ENCODE measurements at regions not wholly inside any gene's neighbourhood (a gene's known extent, or its start where the extent isn't known, plus 50 kb on each side); places are given as distances from the start of the nearest gene placed in this dataset.

DNA sequence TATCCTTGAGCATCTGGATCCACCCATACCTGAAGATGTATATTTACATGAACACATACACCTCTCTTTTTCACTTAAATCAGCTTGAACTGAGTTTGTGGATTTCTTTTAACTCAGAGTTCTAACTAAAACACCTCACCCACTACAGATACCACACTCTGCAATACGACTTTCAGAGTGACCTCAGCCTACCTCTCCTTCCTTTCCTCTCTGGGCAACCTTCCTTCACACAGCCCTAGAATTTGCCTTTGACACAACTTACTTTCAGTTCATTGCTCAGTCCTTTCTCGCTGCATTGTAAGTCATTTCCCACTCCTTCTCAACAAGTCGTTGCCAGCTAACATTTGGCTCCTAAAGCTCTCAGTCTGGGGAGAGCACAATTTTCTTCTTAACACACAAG is 151.9 kb upstream of the IRX3 start:
- no peak overlapping the region for H3K4me3 ChIP-seq (ENCODE audit: low read depth, low read length)
- no peak for DNase-seq (ENCODE audit: low read depth)
- TF ChIP-seq, protein P1, sequence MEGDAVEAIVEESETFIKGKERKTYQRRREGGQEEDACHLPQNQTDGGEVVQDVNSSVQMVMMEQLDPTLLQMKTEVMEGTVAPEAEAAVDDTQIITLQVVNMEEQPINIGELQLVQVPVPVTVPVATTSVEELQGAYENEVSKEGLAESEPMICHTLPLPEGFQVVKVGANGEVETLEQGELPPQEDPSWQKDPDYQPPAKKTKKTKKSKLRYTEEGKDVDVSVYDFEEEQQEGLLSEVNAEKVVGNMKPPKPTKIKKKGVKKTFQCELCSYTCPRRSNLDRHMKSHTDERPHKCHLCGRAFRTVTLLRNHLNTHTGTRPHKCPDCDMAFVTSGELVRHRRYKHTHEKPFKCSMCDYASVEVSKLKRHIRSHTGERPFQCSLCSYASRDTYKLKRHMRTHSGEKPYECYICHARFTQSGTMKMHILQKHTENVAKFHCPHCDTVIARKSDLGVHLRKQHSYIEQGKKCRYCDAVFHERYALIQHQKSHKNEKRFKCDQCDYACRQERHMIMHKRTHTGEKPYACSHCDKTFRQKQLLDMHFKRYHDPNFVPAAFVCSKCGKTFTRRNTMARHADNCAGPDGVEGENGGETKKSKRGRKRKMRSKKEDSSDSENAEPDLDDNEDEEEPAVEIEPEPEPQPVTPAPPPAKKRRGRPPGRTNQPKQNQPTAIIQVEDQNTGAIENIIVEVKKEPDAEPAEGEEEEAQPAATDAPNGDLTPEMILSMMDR (IDR thresholded peaks at IDR 0.05; ENCODE audit: control insufficient read depth, extremely low read depth, insufficient read depth) = no peak

DNA sequence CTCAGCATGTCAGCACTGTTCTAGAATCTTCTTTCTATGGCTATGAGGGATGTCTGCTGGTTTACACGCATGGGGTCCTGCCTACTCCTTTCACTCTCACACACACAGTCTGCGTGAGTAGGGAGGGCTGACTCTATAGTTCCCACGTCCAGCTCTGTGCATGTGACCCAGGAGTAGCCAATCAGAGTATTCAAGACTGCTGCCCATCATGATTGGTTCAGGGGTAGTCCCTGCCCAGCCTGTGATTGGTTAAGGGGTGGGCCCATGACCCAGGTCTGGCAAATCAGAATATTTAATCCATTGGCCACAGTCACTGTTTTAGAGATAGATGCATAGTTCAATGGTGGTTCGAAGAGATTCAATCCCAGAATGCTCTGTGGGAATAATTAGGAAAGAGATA is 151.3 kb upstream of the IRX3 start:
- TF ChIP-seq, protein P1 (IDR thresholded peaks at IDR 0.05; ENCODE audit: control insufficient read depth, extremely low read depth, insufficient read depth) = no peak
- H3K4me3 ChIP-seq (ENCODE audit: low read depth, low read length) = no peak overlapping the region
- no peak for DNase-seq (ENCODE audit: low read depth)

DNA sequence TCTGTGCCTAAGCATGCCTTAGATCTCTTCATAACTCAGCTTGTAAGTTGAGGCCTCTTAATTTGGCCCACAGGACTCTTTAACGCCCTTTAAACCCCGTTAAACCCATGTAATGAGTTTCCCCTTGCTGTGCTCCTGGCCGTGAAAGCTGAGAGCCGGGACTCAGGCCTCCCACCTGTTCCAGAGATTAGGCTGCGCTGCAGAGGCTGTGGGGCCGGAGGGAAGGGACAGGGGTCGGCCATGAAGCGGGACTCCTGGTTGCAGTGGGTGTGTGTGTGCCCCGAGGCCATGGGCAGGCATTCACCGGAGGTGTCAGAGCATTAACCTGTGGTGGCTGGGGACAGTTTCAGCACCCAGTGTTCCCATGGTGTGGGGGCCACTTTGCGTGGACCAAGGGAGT is 150.8 kb upstream of the IRX3 start:
- no peak for DNase-seq (ENCODE audit: low read depth)
- TF ChIP-seq, protein P1 (IDR thresholded peaks at IDR 0.05; ENCODE audit: control insufficient read depth, extremely low read depth, insufficient read depth) = no peak
- no peak overlapping the region for H3K4me3 ChIP-seq (ENCODE audit: low read depth, low read length)

DNA sequence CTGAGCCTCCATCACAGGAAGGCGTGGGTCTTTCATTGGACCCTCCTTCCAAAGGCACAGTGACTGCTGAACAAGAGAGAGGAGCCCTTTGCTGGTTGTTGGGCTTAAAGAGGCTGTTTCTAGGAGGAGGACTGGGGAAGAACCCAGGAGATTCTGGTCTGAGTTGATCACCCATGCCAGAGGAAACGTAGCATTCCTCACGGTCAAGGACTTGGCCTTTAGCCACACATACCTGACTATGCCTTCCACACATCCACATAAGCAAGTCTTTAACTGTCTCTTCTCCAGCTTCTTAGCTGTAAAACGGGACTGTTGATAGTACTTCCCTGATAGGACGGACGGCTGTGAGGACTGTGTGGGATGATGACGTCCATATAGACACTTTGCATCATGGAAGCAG is 149.8 kb upstream of the IRX3 start:
- TF ChIP-seq, protein P1 (IDR thresholded peaks at IDR 0.05; ENCODE audit: control insufficient read depth, extremely low read depth, insufficient read depth) = no peak
- no peak overlapping the region for H3K4me3 ChIP-seq (ENCODE audit: low read depth, low read length)
- DNase-seq (ENCODE audit: low read depth) = no peak

DNA sequence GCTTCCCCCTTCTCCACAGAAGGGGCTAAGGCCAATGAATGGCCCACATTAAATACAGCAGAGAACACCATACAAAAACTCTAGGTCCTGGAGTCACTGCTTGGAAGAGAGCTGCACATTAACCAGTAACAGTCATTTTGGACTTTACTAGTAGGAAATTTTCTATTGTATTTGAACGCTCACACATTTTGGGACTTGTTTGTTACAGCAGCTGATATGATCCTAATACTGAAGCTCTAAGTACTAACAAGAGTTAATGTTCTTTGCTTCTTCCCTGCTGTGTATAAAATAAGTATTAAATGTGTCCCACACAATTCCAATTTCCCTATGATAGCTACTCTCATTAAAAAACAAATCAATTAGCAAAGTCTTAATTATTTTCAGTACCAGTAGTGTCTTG is 148.3 kb upstream of the IRX3 start:
- no peak overlapping the region for H3K4me3 ChIP-seq (ENCODE audit: low read depth, low read length)
- TF ChIP-seq, protein P1 (IDR thresholded peaks at IDR 0.05; ENCODE audit: control insufficient read depth, extremely low read depth, insufficient read depth) = no peak
- no peak for DNase-seq (ENCODE audit: low read depth)

DNA sequence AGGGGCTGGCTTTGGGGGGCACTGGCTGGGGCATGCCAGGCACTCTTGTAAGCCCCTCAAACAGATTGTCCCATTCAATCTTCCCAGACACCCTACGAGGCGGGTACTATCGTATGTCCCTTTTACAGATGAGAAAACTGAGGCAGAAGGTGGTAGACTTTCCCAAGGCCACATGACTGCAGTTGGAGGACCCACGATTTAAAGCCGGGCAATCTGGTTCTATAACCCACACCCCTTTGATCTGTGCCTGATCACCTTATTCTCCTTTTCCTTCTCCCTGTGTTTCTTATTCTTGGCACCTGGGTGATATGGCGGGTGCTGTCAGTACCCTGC is 146.3 kb upstream of the IRX3 start:
- TF ChIP-seq, protein P1 (IDR thresholded peaks at IDR 0.05; ENCODE audit: control insufficient read depth, extremely low read depth, insufficient read depth) = no peak
- H3K4me3 ChIP-seq (ENCODE audit: low read depth, low read length) = no peak overlapping the region
- DNase-seq (ENCODE audit: low read depth) = no peak

DNA sequence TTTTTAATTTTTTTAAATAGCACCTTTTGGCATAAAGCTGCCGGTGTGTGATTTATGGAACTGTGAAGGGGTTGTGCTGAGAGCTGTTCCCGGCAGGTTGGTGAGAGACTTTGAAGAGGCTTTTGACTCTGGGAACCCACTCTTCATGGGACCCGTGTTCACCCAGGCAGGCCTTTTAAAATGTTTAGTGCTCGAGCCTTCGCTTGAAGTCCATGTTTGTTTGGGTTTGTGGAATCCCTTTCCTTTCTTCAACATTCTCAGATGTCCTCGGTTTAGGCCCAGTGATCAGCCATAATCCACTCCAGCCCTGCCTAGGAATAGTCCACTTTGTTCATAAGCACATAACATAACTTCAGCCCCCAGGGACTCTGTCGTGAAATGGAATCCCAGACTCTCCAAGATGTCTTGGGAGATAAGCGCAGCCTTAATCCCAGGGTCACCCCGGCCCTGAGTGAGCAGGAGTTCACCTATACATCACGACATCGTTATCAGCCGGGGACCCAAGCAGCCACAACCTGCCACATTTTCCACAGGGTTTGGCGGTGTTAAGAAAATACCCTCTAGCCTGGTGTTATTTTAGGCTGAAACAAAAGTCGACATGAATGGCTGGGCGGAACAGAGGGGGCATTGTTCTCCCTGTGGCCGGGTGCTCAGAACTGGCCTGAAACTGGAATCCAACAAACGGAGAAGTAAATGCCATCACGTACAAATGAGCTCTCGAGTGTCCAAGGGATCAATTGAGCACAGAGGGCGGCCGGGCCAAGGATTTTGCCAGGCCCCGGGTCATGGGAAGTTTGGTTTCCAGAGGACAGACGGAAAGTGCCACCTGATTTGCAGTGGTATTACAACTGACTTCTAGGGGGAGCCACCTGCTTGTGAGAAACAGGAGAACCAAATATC is 145.7 kb upstream of the IRX3 start:
- no peak for DNase-seq (ENCODE audit: low read depth)
- no peak overlapping the region for H3K4me3 ChIP-seq (ENCODE audit: low read depth, low read length)
- TF ChIP-seq, protein P1 (IDR thresholded peaks at IDR 0.05; ENCODE audit: control insufficient read depth, extremely low read depth, insufficient read depth) = no peak

All from LNCaP clone FGC (cell line).